SK-N-DZ (cell line): ENCODE measurements at regions not wholly inside any gene's neighbourhood (a gene's known extent, or its start where the extent isn't known, plus 50 kb on each side); places are given as distances from the start of the nearest gene placed in this dataset.
"Not testable (repeated sequence)": the region's sequence is repeated elsewhere in the genome, so short reads cannot be mapped to it uniquely, and the experiment has no call there.

Source experiments
- DNase-seq: peaks from one replicate; pipeline ENCODE4 v3.0.0-alpha.2; 2015; ENCODE audit warnings: low spot score

GRCh38 chr1:217921126-217921904, 290.2 kb downstream of the SPATA17 start:
- no peak for DNase-seq

GRCh38 chr1:217924924-217925323, 293.8 kb downstream of the SPATA17 start:
- DNase-seq: no peak

DNA sequence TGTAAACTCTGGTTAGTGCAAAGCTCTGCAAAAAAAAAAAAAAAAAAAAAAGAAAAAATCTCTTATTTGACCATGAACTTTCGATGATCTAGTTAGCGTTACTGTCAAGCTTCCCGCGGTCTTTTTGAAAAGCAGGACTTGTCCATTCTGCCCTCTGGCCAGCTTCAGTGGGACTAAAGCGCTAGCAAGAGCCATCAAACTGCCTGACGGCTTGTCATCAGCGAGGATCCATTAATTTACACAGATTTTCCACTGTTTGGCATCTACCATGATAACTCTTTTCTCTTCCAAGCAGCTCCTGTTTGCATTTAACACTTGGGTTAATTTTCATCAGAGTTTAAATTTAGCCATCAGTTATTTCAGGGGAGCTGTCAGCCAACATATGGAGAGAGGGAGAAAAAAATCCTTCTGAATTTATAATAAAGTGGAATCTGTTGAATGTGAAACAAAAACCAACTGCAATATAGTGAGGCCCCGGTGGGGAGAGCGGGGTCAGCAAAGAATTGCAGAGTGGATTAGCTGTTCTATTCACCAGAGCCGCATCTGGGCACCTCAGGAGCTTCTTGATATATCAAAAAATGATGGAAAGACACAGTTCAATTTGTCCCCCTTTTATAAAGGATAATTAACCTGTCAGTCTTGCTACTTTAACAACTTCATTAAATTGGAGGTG, 298.2 kb downstream of the SPATA17 start:
- DNase-seq: peak; percentile 20

DNA sequence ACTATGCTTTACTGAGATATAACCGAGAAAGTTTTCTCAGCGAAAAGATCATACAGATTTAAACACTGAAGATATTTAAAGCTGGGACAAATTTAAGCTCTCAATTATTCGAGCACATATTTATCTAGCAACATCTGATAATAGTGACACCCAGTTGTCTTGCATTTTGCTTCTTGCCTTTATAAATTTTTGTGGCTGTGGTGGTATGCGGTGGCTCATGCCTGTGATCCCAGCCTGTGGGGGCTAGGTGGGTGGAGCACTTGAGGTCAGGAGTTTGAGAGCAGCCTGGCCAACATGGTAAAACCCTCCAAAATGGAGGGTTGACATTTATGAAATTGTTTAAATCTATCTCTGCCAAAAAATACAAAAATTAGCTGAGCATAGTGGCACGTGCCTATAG, 312.2 kb downstream of the SPATA17 start:
- DNase-seq: no peak

GRCh38 chr1:217944550-217944949, 313.4 kb downstream of the SPATA17 start:
- DNase-seq: no peak

DNA sequence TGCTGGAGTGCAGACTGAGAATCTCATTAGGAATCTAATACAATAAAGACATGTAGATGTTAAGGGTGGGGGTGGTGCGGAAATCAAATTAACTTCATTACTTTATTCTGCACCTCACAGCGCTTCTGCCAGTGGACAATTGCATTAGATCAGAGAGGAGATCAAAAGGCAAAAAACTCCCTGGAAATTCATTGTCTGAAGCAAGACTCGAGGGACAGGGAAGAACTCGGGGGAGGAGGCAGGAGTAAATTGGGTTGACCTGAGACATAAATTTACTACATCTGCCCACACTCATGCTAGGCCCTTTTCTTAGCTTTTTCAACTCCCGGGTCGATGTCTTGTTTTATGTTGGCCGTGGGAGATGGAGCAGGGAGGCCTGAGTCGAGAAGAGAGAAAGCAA, 315.4 kb downstream of the SPATA17 start:
- DNase-seq: peak; percentile 80

- no peak for DNase-seq
Measured at GRCh38 chr1:217948741-217949140, 317.6 kb downstream of the SPATA17 start.

GRCh38 chr1:217953330-217953729, 322.2 kb downstream of the SPATA17 start:
- no peak for DNase-seq

DNA sequence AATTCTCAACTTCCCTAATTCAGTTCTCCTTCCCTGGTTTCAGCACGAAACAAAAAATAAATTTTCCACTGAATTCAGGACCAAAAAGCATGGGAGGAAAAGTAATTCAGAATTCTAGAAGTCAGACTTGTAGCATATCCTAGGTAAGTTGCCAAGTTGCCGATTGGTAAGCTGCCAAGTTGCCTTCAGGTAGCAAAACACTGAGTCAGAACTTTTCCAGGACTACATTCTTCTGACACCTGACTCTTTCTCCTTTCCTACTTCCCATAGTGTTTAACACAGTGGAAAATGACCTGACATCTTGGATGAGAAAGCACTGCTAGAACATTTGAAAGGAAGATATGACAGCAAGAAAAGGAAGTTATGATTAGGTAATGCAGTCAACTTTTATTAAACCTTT, 322.8 kb downstream of the SPATA17 start:
- no peak for DNase-seq

GRCh38 chr1:217955723-217956122, 324.6 kb downstream of the SPATA17 start:
- no peak for DNase-seq

- DNase-seq: peak; percentile 38
Measured at GRCh38 chr1:217965156-217965786, 319.8 kb upstream of the RRP15 start.

GRCh38 chr1:217968085-217968484, 317.0 kb upstream of the RRP15 start:
- no peak for DNase-seq

DNA sequence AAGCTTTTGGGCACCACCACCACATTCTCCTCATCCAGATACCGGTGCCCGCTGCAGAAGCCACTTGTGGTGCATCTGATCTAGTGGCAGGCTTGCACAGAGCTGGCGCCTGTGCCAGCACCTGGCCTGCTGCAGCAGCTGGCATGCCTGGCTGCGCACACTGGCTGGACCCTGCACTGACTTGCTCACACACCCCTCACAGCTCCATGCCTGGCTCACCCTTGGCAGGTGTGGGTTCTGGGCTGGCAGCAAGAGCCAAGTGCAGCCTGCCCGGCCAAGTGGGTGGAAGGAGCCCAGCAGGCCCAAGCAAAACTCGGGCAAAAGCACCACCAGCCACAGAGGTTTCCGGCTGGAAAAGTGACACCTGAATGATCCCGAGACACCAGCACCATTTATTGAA, 315.7 kb upstream of the RRP15 start:
- DNase-seq: no peak

GRCh38 chr1:217977943-217978342, 307.1 kb upstream of the RRP15 start:
- no peak for DNase-seq

DNA sequence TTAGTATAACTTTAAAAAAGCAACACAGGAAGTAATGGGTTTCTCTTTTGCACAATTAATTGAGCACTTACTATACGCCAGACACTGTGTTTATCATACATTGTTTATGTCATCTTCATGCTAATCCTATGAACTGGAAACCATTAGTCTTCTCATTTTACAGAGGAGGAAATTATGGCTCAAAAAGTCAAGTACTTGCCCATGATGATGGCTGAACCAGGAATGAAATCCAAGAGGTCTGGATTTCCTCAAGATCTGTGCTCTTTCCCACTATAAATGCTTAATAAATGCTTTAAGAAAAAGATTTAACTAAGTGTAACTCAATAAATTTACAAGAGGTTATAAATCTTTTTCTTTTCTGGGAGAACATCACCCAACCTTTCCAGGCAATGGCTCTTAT, 303.7 kb upstream of the RRP15 start:
- DNase-seq: no peak

DNA sequence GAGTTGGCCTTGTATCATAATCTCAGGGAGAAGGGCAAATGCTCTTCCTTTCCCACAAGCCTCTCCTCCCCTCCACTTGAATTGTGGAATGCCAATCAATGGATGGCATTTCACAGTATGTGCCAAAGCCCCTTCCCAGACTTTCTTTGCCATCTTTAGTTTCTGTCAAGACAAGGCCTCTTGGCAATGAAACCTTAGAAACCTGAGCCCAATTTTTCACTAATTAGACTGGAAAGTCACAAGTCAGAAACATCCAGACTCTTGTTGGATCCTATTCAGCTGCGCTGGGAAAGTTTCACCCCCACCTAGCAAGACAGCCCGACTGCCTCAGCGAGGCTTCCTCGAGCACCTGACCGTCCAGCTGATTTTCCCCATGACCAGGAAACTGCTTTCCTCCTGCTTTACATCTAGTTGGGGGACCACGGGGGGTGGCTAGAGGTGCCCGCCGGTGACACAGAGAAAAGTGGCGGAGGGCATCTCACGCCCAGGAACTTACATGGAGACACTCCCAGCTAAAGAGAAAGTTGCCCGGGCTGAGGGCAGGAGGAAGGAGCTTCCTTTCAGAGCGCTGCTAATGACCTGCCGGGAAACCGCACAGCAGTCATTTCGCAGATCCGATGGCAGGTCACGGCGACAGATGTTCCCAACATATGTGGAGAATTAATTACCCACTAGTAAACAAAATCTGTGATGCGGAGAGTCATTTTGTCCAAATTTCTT, 302.6 kb upstream of the RRP15 start:
- DNase-seq: peak; percentile 47

- no peak for DNase-seq
Measured at GRCh38 chr1:217983051-217983375, 302.1 kb upstream of the RRP15 start.

GRCh38 chr1:217985641-217986040, 299.5 kb upstream of the RRP15 start:
- DNase-seq: no peak

DNA sequence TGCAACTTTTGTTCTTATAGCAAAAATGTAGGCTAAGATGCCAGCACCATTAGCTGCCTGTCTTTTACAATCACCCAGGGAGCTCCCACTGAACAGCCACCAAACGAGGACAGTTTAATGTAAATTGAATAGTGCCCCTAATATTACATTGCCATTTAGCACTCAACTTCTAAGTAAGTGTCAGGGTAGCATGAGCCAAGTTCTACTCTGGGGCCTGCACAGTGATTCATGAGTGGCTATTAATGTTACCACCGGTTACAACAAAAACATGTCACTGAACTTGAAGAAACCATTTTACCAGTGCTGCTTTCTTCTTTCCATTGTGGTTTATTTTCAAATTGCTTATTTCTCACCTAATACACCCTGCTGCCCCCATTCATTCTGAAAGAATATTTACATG, 295.6 kb upstream of the RRP15 start:
- no peak for DNase-seq

- DNase-seq: no peak
Measured at GRCh38 chr1:217993439-217993838, 291.7 kb upstream of the RRP15 start.

DNA sequence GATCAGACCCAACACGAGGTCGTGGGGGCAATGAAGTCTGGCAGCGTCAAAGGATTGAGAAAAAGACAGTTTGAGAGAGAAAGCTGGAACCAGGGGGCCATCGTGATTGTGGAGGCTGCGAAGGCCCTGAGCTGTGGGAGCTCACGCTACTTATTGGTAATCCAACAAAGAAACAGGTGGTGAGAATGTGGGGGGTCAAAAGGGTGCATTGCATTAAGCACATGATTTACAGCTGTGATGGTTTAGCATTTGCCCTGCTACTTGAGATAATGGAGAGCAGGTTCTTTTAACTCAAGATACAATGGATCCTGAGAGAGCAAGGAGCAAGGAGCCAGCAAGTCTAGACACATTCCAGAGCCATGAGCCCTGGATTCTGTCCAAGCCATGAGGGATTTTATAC, 276.8 kb upstream of the RRP15 start:
- not testable (repeated sequence) for DNase-seq

DNA sequence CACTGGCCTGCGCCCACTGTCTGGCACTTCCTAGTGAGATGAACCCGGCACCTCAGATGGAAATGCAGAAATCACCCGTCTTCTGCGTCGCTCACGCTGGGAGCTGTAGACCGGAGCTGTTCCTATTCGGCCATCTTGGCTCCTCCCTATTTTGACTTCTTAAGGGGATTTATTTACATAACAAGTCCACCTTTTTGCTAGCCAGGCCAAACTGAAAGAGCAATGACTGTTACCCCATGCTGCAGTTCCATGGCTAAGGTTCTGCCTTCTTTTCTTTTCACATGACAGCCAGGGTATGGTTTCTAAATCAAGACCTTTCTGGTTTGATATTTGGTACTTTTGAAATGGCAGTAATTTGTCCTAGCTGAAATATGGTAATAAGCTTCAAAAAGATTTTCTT, 270.0 kb upstream of the RRP15 start:
- not testable (repeated sequence) for DNase-seq
